ENCODE measurements at regions not wholly inside any gene's neighbourhood (a gene's known extent, or its start where the extent isn't known, plus 50 kb on each side); places are given as distances from the start of the nearest gene placed in this dataset.

GRCh38 chr11:44451706-44452105 is 113.8 kb upstream of the CD82 start:
- no peak for DNase-seq (ENCODE audit: extremely low spot score, unreplicated experiment)
- no peak overlapping the region for H3K27ac Mint-ChIP-seq
- peaks cover 4% of the 10 kb centered on the region for H3K4me1 Mint-ChIP-seq (ENCODE audit: unreplicated experiment)
- no peaks in the 10 kb centered on the region for H3K36me3 Mint-ChIP-seq
- no peak for TF ChIP-seq CTCF (conservative IDR thresholded peaks at IDR 0.05)
- no peaks in the 10 kb centered on the region for H3K9me3 Mint-ChIP-seq
- peaks cover 13% of the 10 kb centered on the region for H3K27me3 Mint-ChIP-seq
- H3K4me3 Mint-ChIP-seq, result no peak overlapping the region

- Mint-ChIP-seq H3K27me3 (peaks cover 11% of the 10 kb centered on the region), H3K9me3 (no peaks in the 10 kb centered on the region), H3K27ac (no peak overlapping the region), H3K4me3 (no peak overlapping the region), H3K36me3 (no peaks in the 10 kb centered on the region), H3K4me1 (ENCODE audit: unreplicated experiment) (peaks cover 1% of the 10 kb centered on the region)
- TF ChIP-seq CTCF (conservative IDR thresholded peaks at IDR 0.05), result no peak
- DNase-seq (ENCODE audit: extremely low spot score, unreplicated experiment), result no peak
Observed at GRCh38 chr11:44452827-44453572, 112.5 kb upstream of the CD82 start.

- no peaks in the 10 kb centered on the region for H3K36me3 Mint-ChIP-seq
Observed at GRCh38 chr11:44453871-44454270, 111.6 kb upstream of the CD82 start.

GRCh38 chr11:44454666-44455065 is 110.8 kb upstream of the CD82 start:
- Mint-ChIP-seq H3K27ac (no peak overlapping the region), H3K4me3 (no peak overlapping the region), H3K27me3 (peaks cover 5% of the 10 kb centered on the region), H3K4me1 (ENCODE audit: unreplicated experiment) (no peaks in the 10 kb centered on the region), H3K9me3 (no peaks in the 10 kb centered on the region), H3K36me3 (no peaks in the 10 kb centered on the region)
- no peak for TF ChIP-seq CTCF (conservative IDR thresholded peaks at IDR 0.05)
- DNase-seq (ENCODE audit: extremely low spot score, unreplicated experiment), result no peak

More at GRCh38 chr11:44453871-44454270, 111.6 kb upstream of the CD82 start:
- TF ChIP-seq CTCF (conservative IDR thresholded peaks at IDR 0.05), result no peak
- Mint-ChIP-seq H3K27me3 (peaks cover 9% of the 10 kb centered on the region), H3K27ac (no peak overlapping the region), H3K4me1 (ENCODE audit: unreplicated experiment) (no peaks in the 10 kb centered on the region), H3K9me3 (no peaks in the 10 kb centered on the region), H3K4me3 (no peak overlapping the region)
- DNase-seq (ENCODE audit: extremely low spot score, unreplicated experiment), result no peak

- Mint-ChIP-seq H3K27ac (no peak overlapping the region), H3K4me3 (no peak overlapping the region), H3K9me3 (no peaks in the 10 kb centered on the region), H3K36me3 (no peaks in the 10 kb centered on the region), H3K27me3 (peaks cover 4% of the 10 kb centered on the region), H3K4me1 (ENCODE audit: unreplicated experiment) (no peaks in the 10 kb centered on the region)
- peak; percentile 53 for TF ChIP-seq CTCF (conservative IDR thresholded peaks at IDR 0.05)
- no peak for DNase-seq (ENCODE audit: extremely low spot score, unreplicated experiment)
Observed at GRCh38 chr11:44456544-44457300, 108.7 kb upstream of the CD82 start.

All from type B pancreatic cell (in vitro differentiated cells).